ENCODE measurements at regions not wholly inside any gene's neighbourhood (a gene's known extent, or its start where the extent isn't known, plus 50 kb on each side); places are given as distances from the start of the nearest gene placed in this dataset.

DNA sequence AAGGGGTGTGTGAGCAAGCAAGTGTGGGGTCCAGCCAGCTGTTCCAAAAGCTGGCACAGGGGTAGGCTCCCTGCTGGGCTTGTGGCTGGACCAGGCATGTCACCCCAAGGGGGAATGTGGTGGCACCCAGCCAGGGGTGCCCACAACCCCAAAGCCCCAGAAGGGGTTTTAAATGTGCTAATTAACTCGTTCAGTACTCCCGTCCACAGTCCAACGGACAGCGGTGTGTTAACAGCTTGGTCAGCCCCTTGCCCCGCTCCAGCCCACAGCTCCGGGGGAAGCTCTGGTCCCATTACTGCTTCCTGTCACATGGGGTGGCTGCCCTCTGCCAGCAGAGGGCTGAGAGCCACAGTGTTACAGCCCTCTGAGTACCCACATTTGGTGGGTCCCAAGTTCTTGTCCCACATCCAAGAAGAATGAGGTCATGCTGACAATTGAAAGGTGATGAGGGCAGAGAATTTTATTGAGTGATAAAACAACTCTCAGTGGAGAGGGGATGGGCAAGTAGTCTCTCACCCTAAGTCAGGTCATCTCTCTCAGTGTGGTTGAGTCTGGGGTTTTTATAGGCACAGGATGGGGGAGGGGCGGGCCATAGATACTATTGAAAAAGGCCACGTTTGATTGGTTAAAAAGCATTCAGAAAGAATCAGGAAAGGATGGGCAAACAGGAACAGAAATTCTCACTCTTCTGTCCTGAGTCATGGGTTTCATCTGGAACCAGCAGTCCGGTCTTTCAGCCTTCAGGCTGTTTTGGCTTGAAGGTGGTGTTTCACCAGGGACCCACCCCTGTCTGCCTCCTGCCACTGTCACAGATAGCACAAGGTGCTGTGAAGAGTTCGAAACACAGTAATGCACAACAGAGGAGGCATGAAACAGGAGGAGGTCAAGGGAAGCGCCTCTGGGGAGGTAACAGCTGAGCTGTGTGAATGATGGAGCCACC, 238.5 kb downstream of the NFATC2 start:
- DNase-seq (ENCODE audit: low read depth) = no peak
- peaks cover 24% of the 10 kb centered on the region for H3K9me3 ChIP-seq (ENCODE audit: control insufficient read depth, low read length)
- no peak overlapping the region for H3K9ac ChIP-seq (ENCODE audit: low read length)
- H3K4me1 ChIP-seq (ENCODE audit: control insufficient read depth, insufficient read depth, low read length) = no peaks in the 10 kb centered on the region
- H3K4me3 ChIP-seq (ENCODE audit: low read length) = no peak overlapping the region
- H3K27me3 ChIP-seq (replicated peaks; ENCODE audit: control insufficient read depth, insufficient read depth, low read length) = peaks cover 18% of the 10 kb centered on the region
- H3K36me3 ChIP-seq (ENCODE audit: control insufficient read depth, insufficient read depth, low read length, severe bottlenecking) = no peaks in the 10 kb centered on the region

DNA sequence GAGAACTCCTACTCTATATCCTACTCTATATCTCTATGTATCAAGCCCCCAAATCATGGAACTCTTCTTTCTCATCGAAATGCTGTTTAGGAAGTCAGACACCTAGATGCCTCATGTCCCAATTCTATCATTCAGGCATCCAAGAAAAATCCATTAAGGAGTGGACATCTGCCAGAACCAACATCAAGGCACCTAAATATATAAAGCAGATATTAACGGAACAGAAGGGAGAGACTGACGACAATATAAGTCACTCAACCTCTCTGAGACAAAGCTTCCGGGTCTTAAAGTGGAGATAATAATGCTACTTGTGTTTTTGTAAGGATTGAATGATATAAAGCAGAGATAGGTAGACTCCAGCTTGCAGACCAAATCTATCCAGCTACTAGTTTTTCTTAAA, 241.5 kb downstream of the NFATC2 start:
- Histone ChIP-seq H3K9me3 (ENCODE audit: control insufficient read depth, low read length) (peaks cover 24% of the 10 kb centered on the region), H3K9ac (ENCODE audit: low read length) (no peak overlapping the region), H3K27me3 (replicated peaks; ENCODE audit: control insufficient read depth, insufficient read depth, low read length) (peaks cover 25% of the 10 kb centered on the region), H3K36me3 (ENCODE audit: control insufficient read depth, insufficient read depth, low read length, severe bottlenecking) (no peaks in the 10 kb centered on the region), H3K4me1 (ENCODE audit: control insufficient read depth, insufficient read depth, low read length) (no peaks in the 10 kb centered on the region), H3K4me3 (ENCODE audit: low read length) (no peak overlapping the region)
- no peak for DNase-seq (ENCODE audit: low read depth)

DNA sequence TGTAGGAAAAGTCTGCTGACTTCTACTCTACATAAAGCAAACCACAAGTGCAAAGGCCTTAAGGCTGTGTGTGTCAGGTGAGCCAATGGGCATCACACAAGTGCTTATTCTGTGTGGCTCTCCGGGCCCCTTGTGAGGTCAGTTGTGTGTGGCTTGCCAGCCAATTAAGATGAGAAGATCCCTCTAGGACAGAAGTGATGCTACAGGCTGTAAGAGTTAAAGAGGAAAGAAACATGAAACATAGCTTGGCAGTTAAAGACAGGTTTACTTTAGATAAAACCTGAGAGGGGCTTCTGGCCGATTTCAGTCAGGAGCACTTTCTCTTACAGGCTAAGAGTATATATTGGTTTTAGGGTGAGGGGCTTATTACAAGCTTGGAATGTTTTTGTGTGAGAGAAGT, 242.4 kb downstream of the NFATC2 start:
- no peak for DNase-seq (ENCODE audit: low read depth)
- H3K4me3 ChIP-seq (ENCODE audit: low read length) = no peak overlapping the region
- no peaks in the 10 kb centered on the region for H3K4me1 ChIP-seq (ENCODE audit: control insufficient read depth, insufficient read depth, low read length)
- H3K9ac ChIP-seq (ENCODE audit: low read length) = no peak overlapping the region
- H3K9me3 ChIP-seq (ENCODE audit: control insufficient read depth, low read length) = peaks cover 24% of the 10 kb centered on the region
- peaks cover 24% of the 10 kb centered on the region for H3K27me3 ChIP-seq (replicated peaks; ENCODE audit: control insufficient read depth, insufficient read depth, low read length)
- no peaks in the 10 kb centered on the region for H3K36me3 ChIP-seq (ENCODE audit: control insufficient read depth, insufficient read depth, low read length, severe bottlenecking)

- Histone ChIP-seq H3K27me3 (replicated peaks; ENCODE audit: control insufficient read depth, insufficient read depth, low read length) (peaks cover 21% of the 10 kb centered on the region), H3K9ac (ENCODE audit: low read length) (no peak overlapping the region), H3K36me3 (ENCODE audit: control insufficient read depth, insufficient read depth, low read length, severe bottlenecking) (no peaks in the 10 kb centered on the region), H3K4me1 (ENCODE audit: control insufficient read depth, insufficient read depth, low read length) (no peaks in the 10 kb centered on the region), H3K4me3 (ENCODE audit: low read length) (no peak overlapping the region), H3K9me3 (ENCODE audit: control insufficient read depth, low read length) (peaks cover 24% of the 10 kb centered on the region)
- no peak for DNase-seq (ENCODE audit: low read depth)
Measured at GRCh38 chr20:51299413-51299812, 243.1 kb downstream of the NFATC2 start.

- Histone ChIP-seq H3K27me3 (replicated peaks; ENCODE audit: control insufficient read depth, insufficient read depth, low read length) (peaks cover 13% of the 10 kb centered on the region), H3K4me1 (ENCODE audit: control insufficient read depth, insufficient read depth, low read length) (no peaks in the 10 kb centered on the region), H3K36me3 (ENCODE audit: control insufficient read depth, insufficient read depth, low read length, severe bottlenecking) (no peaks in the 10 kb centered on the region), H3K9me3 (ENCODE audit: control insufficient read depth, low read length) (peaks cover 16% of the 10 kb centered on the region), H3K9ac (ENCODE audit: low read length) (no peak overlapping the region), H3K4me3 (ENCODE audit: low read length) (no peak overlapping the region)
- no peak for DNase-seq (ENCODE audit: low read depth)
Measured at GRCh38 chr20:51298141-51298749, 244.3 kb downstream of the NFATC2 start.

DNA sequence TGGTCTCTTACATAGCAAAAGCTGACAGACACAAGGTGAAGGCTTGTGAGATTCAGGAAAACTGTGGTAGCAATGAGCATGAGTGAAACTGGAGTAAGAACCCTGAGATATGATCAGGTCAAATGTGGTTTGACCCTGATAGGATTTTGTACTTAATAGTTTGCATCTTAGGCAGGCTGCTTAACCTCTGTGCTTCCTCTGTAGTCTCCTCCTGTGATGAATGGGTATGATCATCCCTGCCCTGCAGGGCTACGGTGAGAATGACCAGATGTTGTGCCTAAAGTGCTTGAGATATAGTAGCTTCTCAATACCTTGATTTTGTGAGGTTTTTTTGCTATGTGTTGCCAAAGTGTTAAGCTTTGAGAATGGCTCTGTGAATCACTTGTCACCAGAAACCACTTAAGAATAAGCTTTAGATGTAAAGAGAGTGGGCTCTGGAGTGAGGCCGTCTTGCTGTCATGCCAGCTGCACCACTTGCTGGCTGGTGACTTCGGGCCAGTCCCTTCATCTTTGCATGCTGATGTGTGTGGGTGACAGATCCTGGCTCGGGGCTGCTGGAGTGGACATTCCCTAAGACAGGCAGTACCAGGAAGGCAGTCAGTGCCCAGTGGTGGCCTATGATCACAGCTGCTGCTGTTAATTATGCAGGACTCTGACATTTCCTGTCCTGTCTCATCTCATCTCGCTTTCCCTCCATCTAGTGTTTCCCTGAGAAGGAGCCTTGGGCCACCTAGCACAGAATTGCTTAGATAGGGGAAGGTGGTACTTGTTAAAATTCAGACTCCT, 254.7 kb downstream of the NFATC2 start:
- Histone ChIP-seq H3K36me3 (ENCODE audit: control insufficient read depth, insufficient read depth, low read length, severe bottlenecking) (no peaks in the 10 kb centered on the region), H3K27me3 (replicated peaks; ENCODE audit: control insufficient read depth, insufficient read depth, low read length) (peaks cover 44% of the 10 kb centered on the region), H3K9ac (ENCODE audit: low read length) (no peak overlapping the region), H3K9me3 (ENCODE audit: control insufficient read depth, low read length) (peaks cover 16% of the 10 kb centered on the region), H3K4me1 (ENCODE audit: control insufficient read depth, insufficient read depth, low read length) (no peaks in the 10 kb centered on the region), H3K4me3 (ENCODE audit: low read length) (no peak overlapping the region)
- DNase-seq (ENCODE audit: low read depth) = no peak

- no peaks in the 10 kb centered on the region for H3K4me1 ChIP-seq (ENCODE audit: control insufficient read depth, insufficient read depth, low read length)
- H3K36me3 ChIP-seq (ENCODE audit: control insufficient read depth, insufficient read depth, low read length, severe bottlenecking) = no peaks in the 10 kb centered on the region
- peaks cover 16% of the 10 kb centered on the region for H3K9me3 ChIP-seq (ENCODE audit: control insufficient read depth, low read length)
- H3K27me3 ChIP-seq (replicated peaks; ENCODE audit: control insufficient read depth, insufficient read depth, low read length) = peaks cover 38% of the 10 kb centered on the region
- no peak for DNase-seq (ENCODE audit: low read depth)
- no peak overlapping the region for H3K4me3 ChIP-seq (ENCODE audit: low read length)
- no peak overlapping the region for H3K9ac ChIP-seq (ENCODE audit: low read length)
Measured at GRCh38 chr20:51286758-51287157, 255.8 kb downstream of the NFATC2 start.

- no peaks in the 10 kb centered on the region for H3K4me1 ChIP-seq (ENCODE audit: control insufficient read depth, insufficient read depth, low read length)
- DNase-seq (ENCODE audit: low read depth) = no peak
- no peaks in the 10 kb centered on the region for H3K36me3 ChIP-seq (ENCODE audit: control insufficient read depth, insufficient read depth, low read length, severe bottlenecking)
- peaks cover 38% of the 10 kb centered on the region for H3K27me3 ChIP-seq (replicated peaks; ENCODE audit: control insufficient read depth, insufficient read depth, low read length)
- H3K9ac ChIP-seq (ENCODE audit: low read length) = no peak overlapping the region
- H3K4me3 ChIP-seq (ENCODE audit: low read length) = no peak overlapping the region
- peaks cover 16% of the 10 kb centered on the region for H3K9me3 ChIP-seq (ENCODE audit: control insufficient read depth, low read length)
Measured at GRCh38 chr20:51285684-51286083, 256.8 kb downstream of the NFATC2 start.

DNA sequence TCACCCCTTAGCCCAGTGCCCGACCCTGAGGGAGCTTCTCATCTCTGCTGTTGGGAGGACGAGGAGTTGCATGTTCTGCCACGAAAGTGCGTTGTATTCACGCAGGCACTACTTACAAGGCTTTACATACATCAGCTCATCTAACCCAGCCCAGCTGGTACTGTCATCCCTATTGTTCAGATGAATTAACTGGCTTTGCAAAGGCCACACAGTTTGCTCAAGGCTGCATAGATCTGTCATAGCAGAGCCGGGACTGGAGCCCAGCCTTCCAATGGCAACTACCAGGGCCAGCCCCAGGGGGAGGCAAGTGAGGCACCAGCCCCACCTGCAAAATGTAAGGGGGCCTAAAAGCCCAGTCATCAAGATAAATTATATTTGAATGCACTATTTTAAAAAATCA, 257.6 kb downstream of the NFATC2 start:
- DNase-seq (ENCODE audit: low read depth) = no peak
- H3K36me3 ChIP-seq (ENCODE audit: control insufficient read depth, insufficient read depth, low read length, severe bottlenecking) = no peaks in the 10 kb centered on the region

DNA sequence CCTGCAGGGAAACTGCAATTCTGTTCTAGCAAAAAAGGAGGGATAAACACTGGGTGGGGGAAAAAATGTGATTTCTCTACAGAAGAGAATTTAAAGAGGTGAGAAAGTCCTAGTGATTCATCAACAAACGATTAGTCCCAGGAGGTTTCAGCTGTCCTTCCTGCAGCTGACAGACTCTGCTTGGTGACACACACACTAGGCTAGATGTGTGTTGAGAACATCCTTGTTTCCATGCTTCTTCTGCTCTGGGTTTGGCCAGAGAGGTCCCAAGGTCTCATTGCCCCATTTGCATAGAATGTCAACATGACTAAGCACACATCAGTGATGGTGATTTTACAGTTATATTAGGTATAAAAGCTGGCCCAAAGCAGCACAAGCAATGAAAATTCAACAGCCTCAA, 258.3 kb downstream of the NFATC2 start:
- Histone ChIP-seq H3K36me3 (ENCODE audit: control insufficient read depth, insufficient read depth, low read length, severe bottlenecking) (no peaks in the 10 kb centered on the region), H3K27me3 (replicated peaks; ENCODE audit: control insufficient read depth, insufficient read depth, low read length) (peaks cover 26% of the 10 kb centered on the region), H3K9ac (ENCODE audit: low read length) (no peak overlapping the region), H3K9me3 (ENCODE audit: control insufficient read depth, low read length) (peaks cover 15% of the 10 kb centered on the region), H3K4me1 (ENCODE audit: control insufficient read depth, insufficient read depth, low read length) (no peaks in the 10 kb centered on the region), H3K4me3 (ENCODE audit: low read length) (no peak overlapping the region)
- no peak for DNase-seq (ENCODE audit: low read depth)

More for the DNA sequence above, 257.6 kb downstream of the NFATC2 start:
- H3K9ac ChIP-seq (ENCODE audit: low read length) = no peak overlapping the region
- H3K4me1 ChIP-seq (ENCODE audit: control insufficient read depth, insufficient read depth, low read length) = no peaks in the 10 kb centered on the region
- H3K9me3 ChIP-seq (ENCODE audit: control insufficient read depth, low read length) = peaks cover 15% of the 10 kb centered on the region
- H3K4me3 ChIP-seq (ENCODE audit: low read length) = no peak overlapping the region
- peaks cover 33% of the 10 kb centered on the region for H3K27me3 ChIP-seq (replicated peaks; ENCODE audit: control insufficient read depth, insufficient read depth, low read length)

DNA sequence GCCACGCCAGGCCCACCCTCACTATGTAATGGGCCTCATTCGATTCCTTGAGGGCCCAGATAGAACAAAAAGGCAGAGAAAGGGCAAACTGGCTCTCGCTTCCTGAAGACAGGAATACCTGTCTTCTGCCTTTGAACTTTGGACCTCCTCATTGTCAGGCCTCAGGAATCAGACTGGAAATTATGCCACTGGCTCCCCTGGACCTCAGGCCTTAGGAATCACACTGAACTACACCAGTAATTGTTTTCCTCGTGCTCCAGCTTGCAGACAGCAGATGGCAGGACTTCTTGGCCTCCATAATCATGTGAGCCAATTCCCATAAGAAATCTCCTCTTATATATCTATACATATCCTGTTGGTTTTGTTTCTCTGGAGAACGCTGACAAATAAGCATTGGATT, 258.6 kb upstream of the KCNG1 start:
- H3K9ac ChIP-seq (ENCODE audit: low read length) = no peak overlapping the region
- H3K27me3 ChIP-seq (replicated peaks; ENCODE audit: control insufficient read depth, insufficient read depth, low read length) = peaks cover 22% of the 10 kb centered on the region
- DNase-seq (ENCODE audit: low read depth) = no peak
- peaks cover 12% of the 10 kb centered on the region for H3K9me3 ChIP-seq (ENCODE audit: control insufficient read depth, low read length)
- H3K4me1 ChIP-seq (ENCODE audit: control insufficient read depth, insufficient read depth, low read length) = no peaks in the 10 kb centered on the region
- no peaks in the 10 kb centered on the region for H3K36me3 ChIP-seq (ENCODE audit: control insufficient read depth, insufficient read depth, low read length, severe bottlenecking)
- no peak overlapping the region for H3K4me3 ChIP-seq (ENCODE audit: low read length)
